SU-DHL-6 (cell line): ENCODE measurements at regions not wholly inside any gene's neighbourhood (a gene's known extent, or its start where the extent isn't known, plus 50 kb on each side); places are given as distances from the start of the nearest gene placed in this dataset.

Experiments used
- EZH2phosphoT487 ChIP-seq: fragments of 200-600 bp; sonication (generic), shearing (Covaris generic); conservative IDR thresholded peaks from 2 replicates; pipeline ENCODE4 v1.6.1; 2018; ENCODE audit warnings: mild to moderate bottlenecking, antibody characterized with exemption, low read length, moderate library complexity, mixed read lengths
- TF ChIP-seq, protein P1 (sequence below): fragments of 200-600 bp; sonication (generic); IDR thresholded peaks from one replicate; pipeline ENCODE4 v1.5.1; 2017; ENCODE audit warnings: antibody characterized with exemption, mild to moderate bottlenecking, low read length, moderate library complexity; ENCODE audit not compliant: insufficient read depth, poor library complexity, severe bottlenecking

DNA sequence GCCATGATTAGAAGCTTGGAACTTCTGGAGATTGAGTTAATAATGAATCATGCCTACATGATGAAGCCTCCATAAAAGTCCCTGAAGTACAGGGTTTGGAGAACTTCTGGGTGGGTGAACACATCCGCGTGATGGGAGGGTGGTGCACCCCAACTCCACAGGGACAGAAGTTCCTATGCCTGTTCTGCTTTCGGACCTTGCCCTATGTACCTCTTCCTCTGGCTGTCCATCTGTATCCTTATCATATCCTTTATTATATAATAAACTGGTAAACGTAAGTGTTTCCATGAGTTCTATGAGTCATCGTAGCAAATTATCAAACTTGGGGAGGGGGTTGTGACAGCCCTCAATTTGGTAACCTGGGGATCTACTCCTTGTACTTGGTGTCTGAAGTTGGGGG lies 60.2 kb downstream of the ADM start:
- TF ChIP-seq, protein P1, sequence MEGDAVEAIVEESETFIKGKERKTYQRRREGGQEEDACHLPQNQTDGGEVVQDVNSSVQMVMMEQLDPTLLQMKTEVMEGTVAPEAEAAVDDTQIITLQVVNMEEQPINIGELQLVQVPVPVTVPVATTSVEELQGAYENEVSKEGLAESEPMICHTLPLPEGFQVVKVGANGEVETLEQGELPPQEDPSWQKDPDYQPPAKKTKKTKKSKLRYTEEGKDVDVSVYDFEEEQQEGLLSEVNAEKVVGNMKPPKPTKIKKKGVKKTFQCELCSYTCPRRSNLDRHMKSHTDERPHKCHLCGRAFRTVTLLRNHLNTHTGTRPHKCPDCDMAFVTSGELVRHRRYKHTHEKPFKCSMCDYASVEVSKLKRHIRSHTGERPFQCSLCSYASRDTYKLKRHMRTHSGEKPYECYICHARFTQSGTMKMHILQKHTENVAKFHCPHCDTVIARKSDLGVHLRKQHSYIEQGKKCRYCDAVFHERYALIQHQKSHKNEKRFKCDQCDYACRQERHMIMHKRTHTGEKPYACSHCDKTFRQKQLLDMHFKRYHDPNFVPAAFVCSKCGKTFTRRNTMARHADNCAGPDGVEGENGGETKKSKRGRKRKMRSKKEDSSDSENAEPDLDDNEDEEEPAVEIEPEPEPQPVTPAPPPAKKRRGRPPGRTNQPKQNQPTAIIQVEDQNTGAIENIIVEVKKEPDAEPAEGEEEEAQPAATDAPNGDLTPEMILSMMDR: no peak
- no peak for TF ChIP-seq EZH2phosphoT487
